CD14-positive monocyte (primary cell): ENCODE measurements at regions not wholly inside any gene's neighbourhood (a gene's known extent, or its start where the extent isn't known, plus 50 kb on each side); places are given as distances from the start of the nearest gene placed in this dataset.

Experiments used
- DNase-seq, 3 donors: peaks; one replicate each; pipeline ENCODE4 v3.0.0-alpha.2; 2011 to 2022
- H2AFZ ChIP-seq: 2 replicates; pipeline ENCODE4 v1.6.0; 2012; ENCODE audit warnings: mild to moderate bottlenecking, low read depth, low read length, inconsistent platforms; ENCODE audit not compliant: insufficient read depth, poor library complexity, severe bottlenecking
- H3K27ac ChIP-seq, 2 donors: 1 replicate in 1 of 2; 2 replicates in 1 of 2; pipeline ENCODE4 v1.5.1; 2012 to 2013; ENCODE audit warnings: low read length in 2 of 2, control low read depth in 1 of 2, inconsistent platforms in 1 of 2, low read depth in 1 of 2, mild to moderate bottlenecking in 1 of 2
- H3K27me3 ChIP-seq, 2 donors: one replicate each; pipeline versions ENCODE4 v1.6.0 to v1.6.1; 2011 to 2013; ENCODE audit warnings: low read length in 2 of 2; ENCODE audit not compliant: control insufficient read depth in 2 of 2, insufficient read depth in 2 of 2
- H3K36me3 ChIP-seq, 2 donors: replicated peaks in 1 of 2; 1 replicate in 1 of 2; 2 replicates in 1 of 2; pipeline versions ENCODE4 v1.5.1 to v1.6.1; 2012 to 2013; ENCODE audit warnings: low read length in 2 of 2, control low read depth in 1 of 2, inconsistent platforms in 1 of 2, mild to moderate bottlenecking in 1 of 2; ENCODE audit not compliant: insufficient read depth in 2 of 2, control insufficient read depth in 1 of 2
- H3K4me1 ChIP-seq, 2 donors: 1 replicate in 1 of 2; 2 replicates in 1 of 2; pipeline versions ENCODE4 v1.5.1 to v1.6.1; 2012 to 2013; ENCODE audit warnings: low read length in 2 of 2, control low read depth in 1 of 2, inconsistent platforms in 1 of 2, mild to moderate bottlenecking in 1 of 2, moderate library complexity in 1 of 2; ENCODE audit not compliant: insufficient read depth in 2 of 2, control insufficient read depth in 1 of 2
- H3K4me2 ChIP-seq: replicated peaks from 2 replicates; pipeline ENCODE3; 2012; ENCODE audit warnings: low read length, moderate library complexity, mild to moderate bottlenecking; ENCODE audit not compliant: poor library complexity, severe bottlenecking; ENCODE audit errors: extremely low read depth
- H3K4me3 ChIP-seq, 3 experiments: fragments of 200-600 bp in 1 of 3; sonication (generic) in 1 of 3; replicated peaks in 1 of 3; 1 replicate in 2 of 3; 2 replicates in 1 of 3; pipeline ENCODE4 v1.5.1; 2011 to 2013; ENCODE audit warnings: low read length in 3 of 3, mild to moderate bottlenecking in 3 of 3, control low read depth in 2 of 3, low read depth in 2 of 3, inconsistent platforms in 1 of 3, moderate library complexity in 1 of 3
- H3K79me2 ChIP-seq: 2 replicates; pipeline ENCODE4 v1.6.0; 2012; ENCODE audit warnings: mild to moderate bottlenecking, control low read depth, inconsistent platforms, low read length, moderate library complexity; ENCODE audit not compliant: insufficient read depth
- H3K9ac ChIP-seq: 2 replicates; pipeline ENCODE4 v1.6.0; 2017; ENCODE audit warnings: low read length, mild to moderate bottlenecking; ENCODE audit not compliant: insufficient read depth, poor library complexity, severe bottlenecking
- H3K9me3 ChIP-seq, 2 donors: replicated peaks in 1 of 2; 1 replicate in 1 of 2; 2 replicates in 1 of 2; pipeline versions ENCODE4 v1.5.1 to v1.6.1; 2012 to 2013; ENCODE audit warnings: low read length in 2 of 2, control low read depth in 1 of 2; ENCODE audit not compliant: control insufficient read depth in 1 of 2, insufficient read depth in 1 of 2
- H4K20me1 ChIP-seq: 2 replicates; pipeline ENCODE4 v1.6.0; 2012; ENCODE audit warnings: mild to moderate bottlenecking, low read length, control low read depth, moderate library complexity; ENCODE audit not compliant: insufficient read depth
- H3K27ac Mint-ChIP-seq, 7 donors: one replicate each; pipeline ENCODE4 v1.8.0; 2020; ENCODE audit warnings: mild to moderate bottlenecking in 7 of 7, mixed read lengths in 7 of 7, moderate library complexity in 6 of 7, inconsistent platforms in 2 of 7
- H3K27me3 Mint-ChIP-seq, 3 donors: one replicate each; pipeline ENCODE4 v1.8.0; 2021 to 2022; ENCODE audit warnings: low read depth in 3 of 3, mild to moderate bottlenecking in 3 of 3, mixed read lengths in 3 of 3, moderate library complexity in 3 of 3, inconsistent platforms in 1 of 3
- H3K36me3 Mint-ChIP-seq, 2 donors: one replicate each; pipeline ENCODE4 v1.8.0; 2020; ENCODE audit warnings: mixed read lengths in 2 of 2, inconsistent platforms in 1 of 2, mild to moderate bottlenecking in 1 of 2
- H3K4me1 Mint-ChIP-seq: one replicate; pipeline ENCODE4 v1.8.0; 2020; ENCODE audit warnings: mild to moderate bottlenecking, mixed read lengths
- H3K4me3 Mint-ChIP-seq, 2 donors: one replicate each; pipeline ENCODE4 v1.8.0; 2020; ENCODE audit warnings: mild to moderate bottlenecking in 2 of 2, mixed read lengths in 2 of 2, moderate library complexity in 1 of 2
- H3K9me3 Mint-ChIP-seq, 7 donors: one replicate each; pipeline ENCODE4 v1.8.0; 2020 to 2022; ENCODE audit warnings: mixed read lengths in 7 of 7, mild to moderate bottlenecking in 6 of 7, moderate library complexity in 6 of 7, inconsistent platforms in 2 of 7
- CTCF ChIP-seq: fragments of 200-600 bp; IDR thresholded peaks from one replicate; pipeline ENCODE4 v1.8.0; 2022; ENCODE audit warnings: antibody characterized with exemption, mild to moderate bottlenecking
- WGBS: methylation state at CpG from one replicate; pipeline ENCODE4 v1.1.5; 2013; ENCODE audit warnings: missing lambda C conversion rate; ENCODE audit not compliant: insufficient coverage; 5-methylcytosine and 5-hydroxymethylcytosine counted together
- intact Hi-C, 2 donors: fragments of 100-400 bp; cut with micrococcal nuclease; formaldehyde crosslinking; loops; one replicate each; pipeline versions ENCODE4 v1.15.0 to v1.15.1; 2023

- H3K4me3 Mint-ChIP-seq: no peak overlapping the region
- no peaks in the 10 kb centered on the region for H3K4me1 Mint-ChIP-seq
- no CpG with 5 or more reads among the region's 3 CpGs for WGBS
These were observed 464.4 kb downstream of the CMPK2 start for GRCh38 chr2:6401301-6401700.

GRCh38 chr2:6408057-6408456, 457.6 kb downstream of the CMPK2 start:
- Mint-ChIP-seq H3K4me3 (no peak overlapping the region), H3K9me3 (peaks cover 0 to 6% (median 2%) of the 10 kb centered on the region in 7 donors), H3K27me3 (no peaks in the 10 kb centered on the region), H3K4me1 (no peaks in the 10 kb centered on the region), H3K27ac (no peak overlapping the region), H3K36me3 (no peaks in the 10 kb centered on the region)
- Histone ChIP-seq H3K4me1 (no peaks in the 10 kb centered on the region), H3K9ac (no peak overlapping the region), H3K27me3 (no peaks in the 10 kb centered on the region), H2AFZ (no peak overlapping the region), H3K4me3 (no peak overlapping the region), H4K20me1 (no peaks in the 10 kb centered on the region), H3K4me2 (no peak overlapping the region), H3K36me3 (no peaks in the 10 kb centered on the region), H3K27ac (no peak overlapping the region), H3K9me3 (no peaks in the 10 kb centered on the region), H3K79me2 (no peaks in the 10 kb centered on the region)
- 93% methylated on average over 2 of the region's 2 CpGs for WGBS
- no peak for DNase-seq
- no peak for TF ChIP-seq CTCF
- intact Hi-C loops: no loop called here

More at GRCh38 chr2:6401301-6401700, 464.4 kb downstream of the CMPK2 start:
- H2AFZ ChIP-seq: no peak overlapping the region
- Mint-ChIP-seq H3K36me3 (no peaks in the 10 kb centered on the region), H3K27me3 (no peaks in the 10 kb centered on the region), H3K9me3 (peaks cover 0 to 3% (median 0%) of the 10 kb centered on the region in 7 donors), H3K27ac (no peak overlapping the region)
- H3K79me2 ChIP-seq: no peaks in the 10 kb centered on the region
- no peak overlapping the region for H3K9ac ChIP-seq
- no peaks in the 10 kb centered on the region for H3K9me3 ChIP-seq
- intact Hi-C loops: no loop called here
- DNase-seq: no peak
- no peak overlapping the region for H3K4me3 ChIP-seq
- no peaks in the 10 kb centered on the region for H3K36me3 ChIP-seq
- no peaks in the 10 kb centered on the region for H3K4me1 ChIP-seq
- no peaks in the 10 kb centered on the region for H4K20me1 ChIP-seq
- no peak overlapping the region for H3K4me2 ChIP-seq
- H3K27ac ChIP-seq: no peak overlapping the region
- no peaks in the 10 kb centered on the region for H3K27me3 ChIP-seq
- no peak for TF ChIP-seq CTCF
